NCI-H226 (cell line): ENCODE measurements at regions not wholly inside any gene's neighbourhood (a gene's known extent, or its start where the extent isn't known, plus 50 kb on each side); places are given as distances from the start of the nearest gene placed in this dataset.
"Not testable (repeated sequence)": the region's sequence is repeated elsewhere in the genome, so short reads cannot be mapped to it uniquely, and the experiment has no call there.

Experiments used
- DNase-seq: peaks from one replicate; pipeline ENCODE4 v3.0.0-alpha.2; 2015

- DNase-seq: no peak
Measured at GRCh38 chr12:112616469-112617152, 174.9 kb upstream of the RPH3A start.

DNA sequence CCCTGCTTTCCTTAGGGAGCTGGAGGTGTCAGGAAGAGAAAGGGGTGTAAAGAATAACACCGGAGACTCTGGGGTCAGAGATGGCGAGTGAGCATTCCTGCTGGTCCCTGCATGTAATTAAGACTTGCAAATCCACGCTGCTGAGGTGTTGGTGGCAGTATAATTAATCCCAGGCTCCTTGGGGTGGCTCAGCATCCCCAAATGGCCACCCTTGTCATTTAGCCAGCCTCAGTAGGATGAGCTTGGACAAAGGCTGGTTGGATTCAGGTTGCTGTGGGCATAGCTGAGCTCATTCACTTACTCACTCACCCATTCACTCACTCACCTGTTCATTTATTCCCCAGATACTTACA lies 174.4 kb upstream of the RPH3A start:
- no peak for DNase-seq

GRCh38 chr12:112627851-112628250 lies 163.7 kb upstream of the RPH3A start:
- no peak for DNase-seq

DNA sequence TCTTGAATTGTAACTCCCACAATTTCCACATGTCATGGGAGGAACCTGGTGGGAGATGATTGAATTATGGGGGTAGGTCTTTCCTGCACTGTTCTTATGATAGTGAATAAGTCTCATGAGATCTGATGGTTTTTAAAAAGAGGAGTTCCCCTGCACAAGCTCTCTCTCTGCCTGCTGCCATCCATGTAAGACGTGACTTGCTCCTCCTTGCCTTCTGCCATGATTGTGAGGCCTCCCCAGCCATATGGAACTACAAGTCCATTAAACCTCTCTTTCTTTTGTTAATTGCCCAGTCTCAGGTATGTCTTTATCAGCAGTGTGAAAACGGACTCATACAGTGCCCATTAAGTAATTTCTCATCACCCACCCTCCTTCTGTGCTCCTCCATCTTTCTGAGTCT lies 159.6 kb upstream of the RPH3A start:
- DNase-seq: not testable (repeated sequence)

DNA sequence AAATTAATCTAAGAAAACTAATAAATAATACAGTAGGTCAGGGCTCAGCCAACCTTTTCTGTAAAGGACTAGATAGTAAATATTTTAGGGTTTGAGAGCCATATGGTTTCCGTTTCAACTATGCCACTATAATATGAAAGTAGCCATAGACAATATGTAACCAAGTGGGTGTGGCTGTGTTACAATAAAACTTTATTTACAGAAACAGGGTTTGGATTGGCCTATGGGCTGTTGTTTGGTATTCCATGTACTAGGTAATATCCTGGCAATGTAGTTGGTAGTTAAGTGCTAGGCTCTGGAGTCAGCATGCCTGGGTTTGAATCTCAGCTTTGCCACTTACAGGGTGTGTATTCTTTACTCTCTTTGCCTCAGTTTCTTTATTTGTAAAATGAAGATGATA lies 156.5 kb upstream of the RPH3A start:
- no peak for DNase-seq

DNA sequence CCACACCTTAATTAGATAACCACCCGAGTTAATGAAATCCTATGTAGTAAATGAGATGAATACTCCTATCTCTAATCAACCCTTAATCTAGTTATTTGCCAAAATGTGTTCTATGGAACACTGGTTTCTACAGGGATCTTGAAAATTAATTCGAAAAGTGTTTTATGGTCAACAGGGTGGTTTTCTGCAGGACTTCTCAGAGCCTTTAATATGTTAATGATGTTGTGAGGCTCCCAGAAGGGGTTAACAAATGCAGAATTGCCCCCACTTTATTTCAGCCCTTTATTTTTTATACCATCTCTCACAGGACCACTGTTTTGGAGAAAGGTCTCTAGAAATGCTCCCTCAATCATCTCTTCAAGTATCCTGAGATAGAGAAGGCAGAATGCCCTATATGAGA lies 153.1 kb upstream of the RPH3A start:
- no peak for DNase-seq

DNA sequence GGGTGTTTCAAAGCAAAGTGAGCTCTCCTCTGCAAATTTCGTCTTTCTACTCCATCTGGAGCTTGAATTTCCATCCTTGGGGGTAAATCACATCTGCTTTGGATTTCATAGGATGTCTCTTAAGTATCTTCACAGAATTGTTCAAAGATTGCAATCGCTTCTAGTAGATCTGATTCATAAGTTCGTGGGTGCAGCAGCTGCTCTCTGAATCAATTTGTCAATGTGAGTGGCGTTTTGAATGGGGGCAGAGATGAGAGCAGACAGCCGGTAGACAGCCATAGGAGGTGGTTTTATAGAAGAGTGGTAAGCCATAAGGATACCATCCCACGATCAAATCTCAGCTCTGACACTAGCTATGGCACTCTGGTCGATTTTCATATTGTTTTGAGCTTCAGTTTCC lies 146.0 kb upstream of the RPH3A start:
- DNase-seq: no peak

- no peak for DNase-seq
Measured at GRCh38 chr12:112656141-112656540, 135.4 kb upstream of the RPH3A start.

GRCh38 chr12:112664569-112664968 lies 127.0 kb upstream of the RPH3A start:
- DNase-seq: no peak

DNA sequence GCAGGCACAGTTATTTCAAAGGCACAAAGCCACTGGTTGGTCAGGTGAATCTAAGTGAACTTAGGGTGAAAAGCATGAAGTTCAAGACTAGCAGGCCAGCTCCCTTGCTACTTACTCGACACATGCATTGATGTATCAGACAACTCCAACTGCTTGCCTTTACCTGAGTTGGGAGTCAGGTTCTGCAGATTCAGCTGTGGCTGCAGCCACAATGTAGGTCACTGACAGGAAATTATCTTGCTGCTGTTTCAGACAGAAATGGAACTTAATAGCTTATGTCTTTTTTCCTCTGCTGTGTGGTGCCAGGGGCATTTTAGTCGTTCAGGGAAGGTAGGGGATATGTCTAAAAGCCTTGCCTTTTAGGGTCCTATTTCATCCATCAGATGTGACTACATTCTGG lies 125.6 kb upstream of the RPH3A start:
- DNase-seq: no peak

- no peak for DNase-seq
Measured at GRCh38 chr12:112671564-112671963, 120.0 kb upstream of the RPH3A start.

GRCh38 chr12:112674539-112674938 lies 117.0 kb upstream of the RPH3A start:
- DNase-seq: no peak

DNA sequence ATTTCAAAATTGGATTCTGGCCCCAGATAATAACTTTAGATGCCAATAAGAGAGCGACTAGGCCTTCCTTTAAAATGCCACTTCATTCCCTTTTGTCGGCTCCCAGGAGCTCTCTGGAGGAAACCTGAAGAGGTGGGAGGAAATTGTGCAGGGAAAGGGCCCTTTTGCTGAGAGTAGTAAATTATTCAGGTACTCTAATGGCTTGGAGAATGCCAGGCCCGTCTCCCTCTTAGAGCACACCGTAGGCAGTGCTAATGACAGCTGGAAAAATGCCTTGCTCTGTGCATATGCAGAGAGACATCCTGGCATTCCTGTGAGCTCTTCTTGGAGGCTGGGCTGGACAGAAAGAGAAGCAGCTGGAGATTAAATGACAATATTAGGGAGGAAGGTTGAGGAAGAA lies 115.0 kb upstream of the RPH3A start:
- DNase-seq: no peak

DNA sequence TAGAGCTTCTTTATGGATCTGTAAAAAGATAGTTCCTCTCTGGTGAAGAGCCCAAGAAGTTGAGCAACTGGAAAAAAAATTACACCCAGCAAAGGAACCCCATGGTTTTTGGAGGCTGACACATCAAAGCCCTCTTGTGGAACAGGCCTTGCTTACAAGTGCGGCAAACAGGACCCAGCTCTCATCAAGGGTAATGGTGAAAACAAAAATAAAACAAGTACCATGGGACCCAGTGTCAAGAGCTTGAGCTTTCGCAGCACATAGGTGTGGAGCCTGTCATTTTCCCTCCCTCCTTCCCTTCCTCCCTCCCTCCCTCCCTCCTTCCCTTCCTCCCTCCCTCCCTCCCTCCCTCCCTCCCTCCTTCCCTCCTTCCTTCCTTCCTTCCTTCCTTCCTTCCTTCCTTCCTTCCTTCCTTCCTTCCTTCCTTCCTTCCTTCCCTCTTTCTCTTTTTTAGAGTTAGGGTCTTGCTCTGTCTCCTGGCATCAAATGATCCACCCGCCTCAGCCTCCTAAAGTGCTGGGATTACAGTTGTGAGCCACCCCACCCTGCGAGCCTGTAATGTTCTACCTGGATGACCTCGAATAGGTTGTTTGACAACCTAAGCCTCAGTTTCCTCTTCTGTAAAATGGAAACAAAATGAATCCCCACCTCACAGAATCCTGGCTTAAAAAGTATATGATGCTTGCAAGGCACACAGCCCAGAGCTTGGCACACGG lies 114.3 kb upstream of the RPH3A start:
- DNase-seq: no peak

GRCh38 chr12:112680993-112681392 lies 110.6 kb upstream of the RPH3A start:
- DNase-seq: no peak

DNA sequence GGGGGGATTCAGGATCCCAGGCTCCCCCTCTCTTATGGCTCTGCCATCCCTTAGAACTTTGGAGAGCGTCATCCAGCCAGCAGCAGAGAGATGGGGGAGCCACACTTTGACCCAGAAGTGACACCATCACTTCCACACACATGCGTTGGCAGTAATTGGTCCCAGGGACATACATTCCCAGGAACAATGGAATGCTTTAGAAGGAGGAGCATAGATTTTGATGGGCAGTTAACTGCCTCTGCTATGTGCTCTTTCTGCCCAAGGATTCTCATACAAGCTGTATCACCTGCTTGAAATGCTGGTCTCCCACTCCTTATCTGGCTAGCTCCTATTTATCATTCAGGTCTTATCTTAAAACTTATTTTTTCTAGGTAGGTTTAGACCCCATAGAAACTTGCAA lies 109.0 kb upstream of the RPH3A start:
- no peak for DNase-seq

DNA sequence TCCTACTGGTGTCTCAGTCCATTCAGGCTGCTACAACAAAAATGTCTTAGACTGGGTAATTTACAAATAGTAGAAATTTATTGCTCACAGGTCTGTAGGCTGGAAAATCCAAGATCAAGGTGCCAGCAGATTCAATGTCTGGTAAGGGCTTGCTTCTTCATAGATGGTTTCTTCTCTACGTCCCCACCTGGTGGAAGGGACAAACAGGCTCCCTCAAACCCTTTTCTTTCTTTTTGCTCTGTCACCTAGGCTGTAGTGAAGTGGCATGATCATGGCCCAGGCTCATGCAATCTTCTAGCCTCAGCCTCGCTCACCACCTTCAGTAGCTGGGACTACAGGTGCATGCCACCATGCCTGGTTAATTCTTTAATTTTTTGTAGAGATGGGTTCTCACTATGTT lies 106.8 kb upstream of the RPH3A start:
- DNase-seq: no peak

GRCh38 chr12:112685321-112685720 lies 106.2 kb upstream of the RPH3A start:
- DNase-seq: no peak

- peak; percentile 3 for DNase-seq
Measured at GRCh38 chr12:112686373-112686772, 105.2 kb upstream of the RPH3A start.

GRCh38 chr12:112694065-112694464 lies 97.5 kb upstream of the RPH3A start:
- no peak for DNase-seq

DNA sequence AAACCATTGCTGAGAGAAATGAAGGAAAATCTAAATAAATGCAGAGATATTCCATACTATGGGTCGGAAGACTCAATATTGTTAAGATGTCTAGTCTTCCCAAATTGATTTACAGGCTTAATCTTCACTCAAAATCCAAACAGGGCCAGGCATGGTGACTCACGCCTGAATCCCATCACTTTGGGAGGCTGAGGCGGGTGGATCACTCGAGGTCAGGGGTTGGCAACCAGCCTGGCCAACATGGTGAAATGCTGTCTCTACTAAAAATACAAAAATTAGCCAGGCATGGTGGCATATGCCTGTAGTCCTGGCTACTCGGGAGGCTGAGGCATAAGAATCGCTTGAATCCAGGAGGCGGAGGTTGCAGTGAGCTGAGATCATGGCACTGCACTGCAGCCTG lies 94.1 kb upstream of the RPH3A start:
- not testable (repeated sequence) for DNase-seq

- no peak for DNase-seq
Measured at GRCh38 chr12:112705037-112705632, 86.4 kb upstream of the RPH3A start.

- DNase-seq: no peak
Measured at GRCh38 chr12:112710414-112710813, 81.1 kb upstream of the RPH3A start.

GRCh38 chr12:112711026-112711425 lies 80.5 kb upstream of the RPH3A start:
- DNase-seq: no peak

- no peak for DNase-seq
Measured at GRCh38 chr12:112711507-112711906, 80.0 kb upstream of the RPH3A start.
